Lower lobe of right lung (tissue), 2 donors: ENCODE measurements at regions not wholly inside any gene's neighbourhood (a gene's known extent, or its start where the extent isn't known, plus 50 kb on each side); places are given as distances from the start of the nearest gene placed in this dataset.

Experiments
- ATAC-seq, 2 donors: fragments of 200-7000 bp; cut with Tn5 transposase; one replicate each; pipeline ENCODE4 v1.9.1; 2020 to 2022; ENCODE audit warnings: mild to moderate bottlenecking in 2 of 2, moderate library complexity in 2 of 2
- DNase-seq: peaks from one replicate; pipeline ENCODE4 v3.0.0-alpha.2; 2020
- H3K27ac ChIP-seq: fragments of 200-600 bp; one replicate; pipeline ENCODE4 v1.8.0; 2022
- H3K27me3 ChIP-seq: fragments of 200-600 bp; one replicate; pipeline ENCODE4 v1.8.0; 2022; ENCODE audit warnings: low read depth
- H3K36me3 ChIP-seq: fragments of 200-600 bp; one replicate; pipeline ENCODE4 v1.8.0; 2022; ENCODE audit warnings: mild to moderate bottlenecking
- H3K4me1 ChIP-seq: fragments of 200-600 bp; one replicate; pipeline ENCODE4 v1.8.0; 2022
- H3K4me3 ChIP-seq: fragments of 200-600 bp; one replicate; pipeline ENCODE4 v1.8.0; 2022; ENCODE audit warnings: mild to moderate bottlenecking
- H3K9me3 ChIP-seq: fragments of 200-600 bp; one replicate; pipeline ENCODE4 v1.8.0; 2022
- CTCF ChIP-seq: fragments of 200-600 bp; IDR thresholded peaks from one replicate; pipeline ENCODE4 v1.8.0; 2022; ENCODE audit warnings: antibody characterized with exemption, mild to moderate bottlenecking
- intact Hi-C: fragments of 100-400 bp; cut with DNase I; formaldehyde crosslinking; loops from one replicate; pipeline ENCODE4 v1.11.0; 2022
- donor health status: DM: no; HTN: yes; CAD: no; lungs with severe emphysema.

GRCh38 chrX:4265036-4265435 lies 551.6 kb upstream of the PRKX start:
- Histone ChIP-seq H3K4me1 (no peaks in the 10 kb centered on the region), H3K27ac (no peak overlapping the region), H3K4me3 (no peak overlapping the region), H3K27me3 (no peaks in the 10 kb centered on the region), H3K36me3 (no peaks in the 10 kb centered on the region), H3K9me3 (no peaks in the 10 kb centered on the region)
- ATAC-seq (no peak), DNase-seq (no peak)
- TF ChIP-seq CTCF, result no peak
- intact Hi-C loops, result no loop called here

- Histone ChIP-seq H3K36me3 (no peaks in the 10 kb centered on the region), H3K4me3 (no peak overlapping the region), H3K9me3 (no peaks in the 10 kb centered on the region), H3K27ac (no peak overlapping the region), H3K27me3 (no peaks in the 10 kb centered on the region), H3K4me1 (no peaks in the 10 kb centered on the region)
- ATAC-seq, result no peak
- intact Hi-C loops, result no loop called here
- no peak for TF ChIP-seq CTCF
- no peak for DNase-seq
Observed at GRCh38 chrX:4263030-4263803, 549.8 kb upstream of the PRKX start.

- intact Hi-C loops, result no loop called here
- DNase-seq, result no peak
Observed at GRCh38 chrX:4253092-4253491, 539.6 kb upstream of the PRKX start.

GRCh38 chrX:4249401-4249800 lies 536.0 kb upstream of the PRKX start:
- H3K9me3 ChIP-seq, result no peaks in the 10 kb centered on the region
- no peak for TF ChIP-seq CTCF
- ATAC-seq, result no peak

More at GRCh38 chrX:4253092-4253491, 539.6 kb upstream of the PRKX start:
- H3K9me3 ChIP-seq, result no peaks in the 10 kb centered on the region
- no peaks in the 10 kb centered on the region for H3K36me3 ChIP-seq
- ATAC-seq, result no peak
- H3K27me3 ChIP-seq, result no peaks in the 10 kb centered on the region
- no peaks in the 10 kb centered on the region for H3K4me1 ChIP-seq
- no peak for TF ChIP-seq CTCF
- no peak overlapping the region for H3K27ac ChIP-seq
- no peak overlapping the region for H3K4me3 ChIP-seq

GRCh38 chrX:4243759-4244158 lies 530.3 kb upstream of the PRKX start:
- peaks cover 7% of the 10 kb centered on the region for H3K9me3 ChIP-seq
- DNase-seq (no peak), ATAC-seq (no peak)
- no peak overlapping the region for H3K27ac ChIP-seq
- H3K36me3 ChIP-seq, result no peaks in the 10 kb centered on the region
- no peak for TF ChIP-seq CTCF
- intact Hi-C loops, result no loop called here
- H3K4me3 ChIP-seq, result no peak overlapping the region
- H3K4me1 ChIP-seq, result no peaks in the 10 kb centered on the region
- no peaks in the 10 kb centered on the region for H3K27me3 ChIP-seq

More at GRCh38 chrX:4249401-4249800, 536.0 kb upstream of the PRKX start:
- no peaks in the 10 kb centered on the region for H3K36me3 ChIP-seq
- intact Hi-C loops, result no loop called here
- no peak overlapping the region for H3K27ac ChIP-seq
- H3K4me3 ChIP-seq, result no peak overlapping the region
- no peaks in the 10 kb centered on the region for H3K27me3 ChIP-seq
- H3K4me1 ChIP-seq, result no peaks in the 10 kb centered on the region
- no peak for DNase-seq
